ENCODE measurements at regions not wholly inside any gene's neighbourhood (a gene's known extent, or its start where the extent isn't known, plus 50 kb on each side); places are given as distances from the start of the nearest gene placed in this dataset.

GRCh38 chr12:127223731-127224130, 1043.2 kb upstream of the TMEM132C start:
- Histone ChIP-seq H3K9me3 (no peaks in the 10 kb centered on the region), H3K4me3 (no peak overlapping the region), H3K36me3 (no peaks in the 10 kb centered on the region), H3K27me3 (replicated peaks in 1 of 7) (peaks cover 0 to 5% (median 0%) of the 10 kb centered on the region in 7 donors), H3K27ac (no peak overlapping the region), H3K4me1 (no peaks in the 10 kb centered on the region)
- intact Hi-C loops (cut with DNase I; ENCODE audit: low total_unique reads), result no loop called here
- TF ChIP-seq POLR2AphosphoS5 (IDR thresholded peaks at IDR 0.05) (no peak), CTCF (IDR thresholded peaks at IDR 0.05 in 8 of 11, conservative IDR thresholded peaks at IDR 0.05 in 3 of 11) (no peak), POLR2A (IDR thresholded peaks at IDR 0.05) (no peak)
- 43 to 68% (median 62%) methylated on average over 3 of the region's 3 CpGs for WGBS, 5 donors
- DNase-seq, result no peak

GRCh38 chr12:127230843-127231260, 1036.1 kb upstream of the TMEM132C start:
- H3K27me3 ChIP-seq (replicated peaks in 1 of 7), result peaks cover 0 to 2% (median 0%) of the 10 kb centered on the region in 7 donors
- DNase-seq, result no peak
- no peak overlapping the region for H3K27ac ChIP-seq
- no peaks in the 10 kb centered on the region for H3K4me1 ChIP-seq
- H3K4me3 ChIP-seq, result no peak overlapping the region
- TF ChIP-seq POLR2A (IDR thresholded peaks at IDR 0.05) (no peak), CTCF (IDR thresholded peaks at IDR 0.05 in 8 of 11, conservative IDR thresholded peaks at IDR 0.05 in 3 of 11) (no peak), POLR2AphosphoS5 (IDR thresholded peaks at IDR 0.05) (no peak)
- no peaks in the 10 kb centered on the region for H3K36me3 ChIP-seq
- intact Hi-C loops (cut with DNase I; ENCODE audit: low total_unique reads), result no loop called here
- 63 to 81% (median 75%) methylated on average over 6 of the region's 6 CpGs for WGBS, 5 donors
- peaks cover 0 to 19% (median 3%) of the 10 kb centered on the region in 8 donors for H3K9me3 ChIP-seq

GRCh38 chr12:127231371-127231770, 1035.6 kb upstream of the TMEM132C start:
- intact Hi-C loops (cut with DNase I; ENCODE audit: low total_unique reads), result no loop called here
- no peak for DNase-seq
- no peak overlapping the region for H3K4me3 ChIP-seq
- no peak for TF ChIP-seq POLR2AphosphoS5 (IDR thresholded peaks at IDR 0.05)
- TF ChIP-seq POLR2A (IDR thresholded peaks at IDR 0.05), result no peak
- no peak for TF ChIP-seq CTCF (IDR thresholded peaks at IDR 0.05 in 8 of 11, conservative IDR thresholded peaks at IDR 0.05 in 3 of 11)
- peaks cover 0 to 19% (median 3%) of the 10 kb centered on the region in 8 donors for H3K9me3 ChIP-seq
- no peak overlapping the region for H3K27ac ChIP-seq
- H3K4me1 ChIP-seq, result no peaks in the 10 kb centered on the region
- WGBS, 5 donors, result 70 to 85% (median 75%) methylated on average over 7 of the region's 7 CpGs
- no peaks in the 10 kb centered on the region for H3K36me3 ChIP-seq
- H3K27me3 ChIP-seq (replicated peaks in 1 of 7), result no peaks in the 10 kb centered on the region

- Histone ChIP-seq H3K27me3 (replicated peaks in 1 of 7) (no peaks in the 10 kb centered on the region), H3K9me3 (peaks cover 0 to 19% (median 3%) of the 10 kb centered on the region in 8 donors), H3K4me1 (no peaks in the 10 kb centered on the region), H3K27ac (no peak overlapping the region), H3K36me3 (no peaks in the 10 kb centered on the region), H3K4me3 (no peak overlapping the region)
- TF ChIP-seq POLR2AphosphoS5 (IDR thresholded peaks at IDR 0.05), result no peak
- no peak for TF ChIP-seq CTCF (IDR thresholded peaks at IDR 0.05 in 8 of 11, conservative IDR thresholded peaks at IDR 0.05 in 3 of 11)
- no peak for TF ChIP-seq POLR2A (IDR thresholded peaks at IDR 0.05)
- intact Hi-C loops (cut with DNase I; ENCODE audit: low total_unique reads), result no loop called here
- no peak for DNase-seq
- WGBS, 5 donors, result 46 to 100% (median 79%) methylated on average over 1 to 2 of the region's 2 CpGs
These were observed 1034.0 kb upstream of the TMEM132C start for GRCh38 chr12:127233016-127233415.
